HEK293 (cell line): ENCODE measurements at regions not wholly inside any gene's neighbourhood (a gene's known extent, or its start where the extent isn't known, plus 50 kb on each side); places are given as distances from the start of the nearest gene placed in this dataset.

Experiments used
- CTCF ChIA-PET: fragments of 350-600 bp; formaldehyde crosslinking; extraction: SDS; loops from one replicate; lab custom pipeline; 2021; ENCODE audit warnings: antibody characterized with exemption; lab: Yijun Ruan, JAX
- POLR2A ChIA-PET: fragments of 300-600 bp; formaldehyde crosslinking; extraction: SDS; loops from one replicate; lab custom pipeline; 2020; ENCODE audit warnings: antibody characterized with exemption, inconsistent platforms; lab: Yijun Ruan, JAX
- H3K27ac ChIP-seq: fragments of 200-500 bp; sonication (Bioruptor generic); 2 replicates; pipeline ENCODE4 v1.5.1; 2014; ENCODE audit warnings: low read depth, low read length, control low read depth, inconsistent platforms; ENCODE audit errors: extremely low read depth
- H3K36me3 ChIP-seq, 2 experiments: fragments of 200-500 bp in 1 of 2; sonication (Bioruptor generic) in 1 of 2; 1 replicate in 1 of 2; 2 replicates in 1 of 2; pipeline ENCODE4 v1.5.1; 2014 to 2017; ENCODE audit warnings: inconsistent platforms in 2 of 2, low read length in 2 of 2; ENCODE audit not compliant: control insufficient read depth in 2 of 2, insufficient read depth in 1 of 2
- H3K4me1 ChIP-seq: fragments of 200-500 bp; sonication (Bioruptor generic); 2 replicates; pipeline ENCODE4 v1.5.1; 2014; ENCODE audit warnings: mild to moderate bottlenecking, low read length, inconsistent platforms; ENCODE audit not compliant: control insufficient read depth, insufficient read depth
- H3K4me3 ChIP-seq: 2 replicates; pipeline ENCODE4 v1.5.1; 2011; ENCODE audit warnings: low read depth, mild to moderate bottlenecking, control low read depth, low read length, moderate library complexity
- H3K9me3 ChIP-seq: fragments of 200-500 bp; sonication (Bioruptor generic); 2 replicates; pipeline ENCODE4 v1.5.1; 2014; ENCODE audit warnings: low read depth, low read length, inconsistent platforms; ENCODE audit not compliant: control insufficient read depth, insufficient read depth
- AEBP2 ChIP-seq: fragments of 450-650 bp; formaldehyde crosslinking; IDR thresholded peaks from 2 replicates; pipeline ENCODE4 v1.5.1; 2016; ENCODE audit warnings: missing biosample characterization, missing genetic modification characterization, borderline replicate concordance
- INSM2 ChIP-seq: fragments of 450-650 bp; formaldehyde crosslinking; IDR thresholded peaks from 2 replicates; pipeline ENCODE4 v1.5.1; 2016; ENCODE audit warnings: missing biosample characterization, missing genetic modification characterization
- KLF16 ChIP-seq: fragments of 450-650 bp; formaldehyde crosslinking; IDR thresholded peaks from 2 replicates; pipeline ENCODE4 v1.5.1; 2017; ENCODE audit warnings: missing biosample characterization, missing genetic modification characterization
- KLF17 ChIP-seq: fragments of 450-650 bp; formaldehyde crosslinking; IDR thresholded peaks from 2 replicates; pipeline ENCODE4 v1.5.1; 2016; ENCODE audit warnings: missing biosample characterization, missing genetic modification characterization
- KLF8 ChIP-seq: fragments of 450-650 bp; formaldehyde crosslinking; IDR thresholded peaks from 2 replicates; pipeline ENCODE4 v1.5.1; 2016; ENCODE audit warnings: missing biosample characterization, missing genetic modification characterization
- SCRT1 ChIP-seq: fragments of 450-650 bp; formaldehyde crosslinking; IDR thresholded peaks from 2 replicates; pipeline ENCODE4 v1.5.1; 2016; ENCODE audit warnings: missing biosample characterization, missing genetic modification characterization, borderline replicate concordance
- SETDB1 ChIP-seq: IDR thresholded peaks from one replicate; pipeline ENCODE4 v1.6.1; 2017; ENCODE audit warnings: mild to moderate bottlenecking, low read length, moderate library complexity, mixed read lengths; ENCODE audit not compliant: insufficient read length
- SP7 ChIP-seq: fragments of 450-650 bp; formaldehyde crosslinking; IDR thresholded peaks from 2 replicates; pipeline ENCODE4 v1.5.1; 2016; ENCODE audit warnings: missing biosample characterization, missing genetic modification characterization
- ZFHX2 ChIP-seq: fragments of 450-650 bp; formaldehyde crosslinking; conservative IDR thresholded peaks from 2 replicates; pipeline ENCODE4 v1.5.1; 2016; ENCODE audit warnings: missing biosample characterization, missing genetic modification characterization
- ZNF146 ChIP-seq: fragments of 450-650 bp; formaldehyde crosslinking; IDR thresholded peaks from 2 replicates; pipeline ENCODE4 v1.5.1; 2016; ENCODE audit warnings: missing biosample characterization, missing genetic modification characterization
- ZNF18 ChIP-seq: fragments of 450-650 bp; formaldehyde crosslinking; IDR thresholded peaks from 2 replicates; pipeline ENCODE4 v1.5.1; 2016; ENCODE audit warnings: missing biosample characterization, missing genetic modification characterization
- ZNF26 ChIP-seq: fragments of 450-650 bp; formaldehyde crosslinking; IDR thresholded peaks from 2 replicates; pipeline ENCODE4 v1.5.1; 2016; ENCODE audit warnings: missing biosample characterization, missing genetic modification characterization
- ZNF274 ChIP-seq, 2 experiments: fragments of 200-500 bp in 1 of 2; fragments of 450-650 bp in 1 of 2; sonication (Bioruptor generic) in 1 of 2; formaldehyde crosslinking in 1 of 2; IDR thresholded peaks; 2 replicates each; pipeline versions ENCODE4 v1.5.1 to v1.6.1; 2014 to 2016; ENCODE audit warnings: borderline replicate concordance in 1 of 2, inconsistent platforms in 1 of 2, low read length in 1 of 2, missing biosample characterization in 1 of 2, missing genetic modification characterization in 1 of 2
- ZNF398 ChIP-seq: fragments of 450-650 bp; formaldehyde crosslinking; IDR thresholded peaks from 2 replicates; pipeline ENCODE4 v1.5.1; 2017; ENCODE audit warnings: missing biosample characterization, missing genetic modification characterization
- ZNF423 ChIP-seq: fragments of 450-650 bp; formaldehyde crosslinking; IDR thresholded peaks from 2 replicates; pipeline ENCODE4 v1.5.1; 2016; ENCODE audit warnings: missing biosample characterization, missing genetic modification characterization
- ZNF433 ChIP-seq: fragments of 450-650 bp; formaldehyde crosslinking; IDR thresholded peaks from 2 replicates; pipeline ENCODE4 v1.5.1; 2016; ENCODE audit warnings: missing biosample characterization, missing genetic modification characterization, low read depth
- ZNF626 ChIP-seq: fragments of 450-650 bp; sonication (Bioruptor Pico); formaldehyde crosslinking; IDR thresholded peaks from 2 replicates; pipeline ENCODE4 v1.5.1; 2018; ENCODE audit warnings: missing biosample characterization, missing genetic modification characterization, inconsistent platforms
- ZNF837 ChIP-seq: fragments of 450-650 bp; formaldehyde crosslinking; IDR thresholded peaks from 2 replicates; pipeline ENCODE4 v1.5.1; 2016; ENCODE audit warnings: missing biosample characterization, missing genetic modification characterization
- ZSCAN16 ChIP-seq: fragments of 450-650 bp; formaldehyde crosslinking; IDR thresholded peaks from 2 replicates; pipeline ENCODE4 v1.5.1; 2016; ENCODE audit warnings: missing biosample characterization, missing genetic modification characterization

GRCh38 chr4:144288011-144288903, 147.7 kb upstream of the GYPA start:
- H3K9me3 ChIP-seq: no peaks in the 10 kb centered on the region
- ChIA-PET POLR2A (no interaction called here), CTCF (no interaction called here)
- TF ChIP-seq ZNF18 (tag by site-specific recombination) (no peak), INSM2 (tag by site-specific recombination) (no peak), ZNF146 (tag by site-specific recombination) (no peak), ZNF626 (tag by site-specific recombination) (no peak)
- no peak overlapping the region for H3K4me3 ChIP-seq
- H3K27ac ChIP-seq: no peak overlapping the region
- no peaks in the 10 kb centered on the region for H3K36me3 ChIP-seq
- no peaks in the 10 kb centered on the region for H3K4me1 ChIP-seq

GRCh38 chr4:144289667-144290428, 149.3 kb upstream of the GYPA start:
- CTCF ChIA-PET: no interaction called here

GRCh38 chr4:144291164-144291563, 150.6 kb upstream of the GYPA start:
- Histone ChIP-seq H3K4me1 (no peaks in the 10 kb centered on the region), H3K4me3 (no peak overlapping the region), H3K9me3 (no peaks in the 10 kb centered on the region), H3K27ac (no peak overlapping the region), H3K36me3 (no peaks in the 10 kb centered on the region)
- POLR2A ChIA-PET: no interaction called here
- TF ChIP-seq ZNF626 (tag by site-specific recombination) (no peak), ZNF398 (tag by site-specific recombination) (no peak), ZNF26 (tag by site-specific recombination) (no peak), AEBP2 (tag by site-specific recombination) (no peak), KLF17 (no peak), ZNF274 (IDR thresholded peaks at IDR 0.05; ENCODE audit: low read length) (no peak), ZNF274 (tag by site-specific recombination; IDR thresholded peaks at IDR 0.05; ENCODE audit: borderline replicate concordance) (no peak), KLF16 (tag by site-specific recombination) (no peak), SETDB1 (no peak), ZNF423 (no peak), SCRT1 (tag by site-specific recombination) (no peak), ZNF433 (tag by site-specific recombination) (no peak), KLF8 (no peak), SP7 (no peak), ZFHX2 (no peak)
- CTCF ChIA-PET: no interaction called here

More at GRCh38 chr4:144289667-144290428, 149.3 kb upstream of the GYPA start:
- no peaks in the 10 kb centered on the region for H3K9me3 ChIP-seq
- TF ChIP-seq ZSCAN16: no peak
- no peak for TF ChIP-seq ZNF837 (tag by site-specific recombination)
- H3K36me3 ChIP-seq: no peaks in the 10 kb centered on the region
- POLR2A ChIA-PET: no interaction called here
- no peak overlapping the region for H3K4me3 ChIP-seq
- H3K27ac ChIP-seq: no peak overlapping the region
- H3K4me1 ChIP-seq: no peaks in the 10 kb centered on the region
